Erythroblast (primary cell): ENCODE measurements at regions not wholly inside any gene's neighbourhood (a gene's known extent, or its start where the extent isn't known, plus 50 kb on each side); places are given as distances from the start of the nearest gene placed in this dataset.

Source experiments
- GATA1 ChIP-seq: IDR thresholded peaks from 2 replicates; pipeline ENCODE4 v1.6.1; 2011; ENCODE audit warnings: low read depth, mild to moderate bottlenecking, control low read depth, low read length, moderate library complexity
- POLR2A ChIP-seq: IDR thresholded peaks from 2 replicates; pipeline ENCODE4 v1.6.1; 2011; ENCODE audit warnings: mild to moderate bottlenecking, low read length

DNA sequence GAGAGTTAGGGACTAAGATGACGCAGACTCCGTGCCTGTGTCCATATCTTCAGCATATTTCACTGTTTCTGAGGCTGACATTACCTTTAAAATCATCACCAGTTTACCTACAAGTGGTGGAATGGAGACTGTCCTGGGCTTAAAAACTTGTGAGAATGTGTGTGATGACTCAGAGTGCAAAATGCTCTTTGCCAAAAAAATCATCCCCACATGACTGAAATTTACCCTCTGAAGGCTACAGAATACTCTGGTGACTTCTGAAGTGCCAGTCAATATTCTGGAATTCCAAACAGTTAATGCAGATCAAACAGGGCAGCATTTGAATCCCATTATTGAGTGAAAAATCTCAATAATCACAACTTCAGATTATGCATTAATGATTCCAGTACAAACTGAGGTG, 901.4 kb downstream of the EFNB2 start:
- TF ChIP-seq POLR2A: no peak
- TF ChIP-seq GATA1: no peak
